ENCODE measurements at regions not wholly inside any gene's neighbourhood (a gene's known extent, or its start where the extent isn't known, plus 50 kb on each side); places are given as distances from the start of the nearest gene placed in this dataset.

DNA sequence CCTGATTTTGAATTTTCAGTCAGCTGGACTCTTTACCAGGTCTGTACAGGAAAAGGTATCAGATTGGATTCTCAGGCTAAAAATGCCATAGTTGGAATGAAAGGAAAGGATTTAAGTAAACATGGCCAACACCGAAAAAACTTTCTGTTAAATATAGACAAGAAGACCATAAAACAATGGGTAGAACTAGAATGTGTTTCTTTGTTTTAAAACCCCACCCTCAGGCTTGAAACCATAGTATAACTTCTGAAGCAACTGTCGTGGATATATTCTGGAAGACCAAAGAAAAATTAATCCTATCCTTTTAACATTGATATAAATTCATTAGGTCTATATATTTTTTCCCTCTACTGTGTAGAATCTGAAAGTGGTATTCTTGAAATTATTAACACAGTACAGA is 118.6 kb upstream of the HAPLN1 start:
- H3K79me2 ChIP-seq (ENCODE audit: insufficient read depth, low read length): no peaks in the 10 kb centered on the region
- ATAC-seq (no peak), FAIRE-seq (no peak), DNase-seq (ENCODE audit: low spot score) (no peak)
- BruUV-seq (replicated peaks): no TSS peak
- no peak overlapping the region for H3K27ac ChIP-seq (ENCODE audit: extremely low read length, insufficient read depth, low read length)
- H4K20me1 ChIP-seq (ENCODE audit: insufficient read depth, low read length): no peaks in the 10 kb centered on the region
- 2% methylated on average over 2 of the region's 2 CpGs for WGBS (ENCODE audit: low lambda C conversion rate)
- CTCF ChIA-PET (ENCODE audit: low intra/inter-chr PET ratio, low total read pairs): no interaction called here
- intact Hi-C loops (cut with micrococcal nuclease; ENCODE audit: unreplicated experiment): no loop called here
- H3K27me3 ChIP-seq (ENCODE audit: control insufficient read depth in 1 of 2, insufficient read depth in 2 of 2, low read length in 2 of 2): no peaks in the 10 kb centered on the region
- no peak overlapping the region for H3K4me2 ChIP-seq (ENCODE audit: low read depth, low read length)
- POLR2A ChIA-PET: no interaction called here
- no peaks in the 10 kb centered on the region for H3K4me1 ChIP-seq (ENCODE audit: insufficient read depth, low read length)
- in situ Hi-C loops (cut with HindIII; ENCODE audit: extremely low pct_ligation_motif_present, low pct_unique_long_range_greater_than_20kb): no loop called here
- H3K4me3 ChIP-seq (replicated peaks in 1 of 3; ENCODE audit: insufficient read depth in 1 of 3, low read depth in 2 of 3, low read length in 3 of 3): no peak overlapping the region
- H3K9me3 ChIP-seq (ENCODE audit: low read length): no peaks in the 10 kb centered on the region
- H3K9ac ChIP-seq (ENCODE audit: insufficient read depth, low read depth, low read length): no peak overlapping the region
- no peak overlapping the region for H2AFZ ChIP-seq (ENCODE audit: low read length)
- H3K36me3 ChIP-seq (replicated peaks in 1 of 2; ENCODE audit: control insufficient read depth in 1 of 2, insufficient read depth in 2 of 2, low read length in 2 of 2): no peaks in the 10 kb centered on the region
- TF ChIP-seq, protein P1, sequence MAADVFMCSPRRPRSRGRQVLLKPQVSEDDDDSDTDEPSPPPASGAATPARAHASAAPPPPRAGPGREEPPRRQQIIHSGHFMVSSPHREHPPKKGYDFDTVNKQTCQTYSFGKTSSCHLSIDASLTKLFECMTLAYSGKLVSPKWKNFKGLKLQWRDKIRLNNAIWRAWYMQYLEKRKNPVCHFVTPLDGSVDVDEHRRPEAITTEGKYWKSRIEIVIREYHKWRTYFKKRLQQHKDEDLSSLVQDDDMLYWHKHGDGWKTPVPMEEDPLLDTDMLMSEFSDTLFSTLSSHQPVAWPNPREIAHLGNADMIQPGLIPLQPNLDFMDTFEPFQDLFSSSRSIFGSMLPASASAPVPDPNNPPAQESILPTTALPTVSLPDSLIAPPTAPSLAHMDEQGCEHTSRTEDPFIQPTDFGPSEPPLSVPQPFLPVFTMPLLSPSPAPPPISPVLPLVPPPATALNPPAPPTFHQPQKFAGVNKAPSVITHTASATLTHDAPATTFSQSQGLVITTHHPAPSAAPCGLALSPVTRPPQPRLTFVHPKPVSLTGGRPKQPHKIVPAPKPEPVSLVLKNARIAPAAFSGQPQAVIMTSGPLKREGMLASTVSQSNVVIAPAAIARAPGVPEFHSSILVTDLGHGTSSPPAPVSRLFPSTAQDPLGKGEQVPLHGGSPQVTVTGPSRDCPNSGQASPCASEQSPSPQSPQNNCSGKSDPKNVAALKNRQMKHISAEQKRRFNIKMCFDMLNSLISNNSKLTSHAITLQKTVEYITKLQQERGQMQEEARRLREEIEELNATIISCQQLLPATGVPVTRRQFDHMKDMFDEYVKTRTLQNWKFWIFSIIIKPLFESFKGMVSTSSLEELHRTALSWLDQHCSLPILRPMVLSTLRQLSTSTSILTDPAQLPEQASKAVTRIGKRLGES (CRISPR knock-in tag; IDR thresholded peaks at IDR 0.05; ENCODE audit: borderline replicate concordance): no peak
- TF ChIP-seq, protein P2, sequence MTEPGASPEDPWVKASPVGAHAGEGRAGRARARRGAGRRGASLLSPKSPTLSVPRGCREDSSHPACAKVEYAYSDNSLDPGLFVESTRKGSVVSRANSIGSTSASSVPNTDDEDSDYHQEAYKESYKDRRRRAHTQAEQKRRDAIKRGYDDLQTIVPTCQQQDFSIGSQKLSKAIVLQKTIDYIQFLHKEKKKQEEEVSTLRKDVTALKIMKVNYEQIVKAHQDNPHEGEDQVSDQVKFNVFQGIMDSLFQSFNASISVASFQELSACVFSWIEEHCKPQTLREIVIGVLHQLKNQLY (CRISPR knock-in tag; IDR thresholded peaks at IDR 0.05): no peak
- no peak for TF ChIP-seq POLR2AphosphoS2 (IDR thresholded peaks at IDR 0.05; ENCODE audit: low read depth, low read length)
- no peak for TF ChIP-seq ZSCAN22 (CRISPR knock-in tag; IDR thresholded peaks at IDR 0.05)
- no peak for TF ChIP-seq ZNF644 (CRISPR knock-in tag; IDR thresholded peaks at IDR 0.05; ENCODE audit: low read depth)
- no peak for TF ChIP-seq ZNF570 (CRISPR knock-in tag; IDR thresholded peaks at IDR 0.05; ENCODE audit: borderline replicate concordance)
- no peak for TF ChIP-seq ZNF850 (CRISPR knock-in tag; conservative IDR thresholded peaks at IDR 0.05)
- TF ChIP-seq, protein P3, sequence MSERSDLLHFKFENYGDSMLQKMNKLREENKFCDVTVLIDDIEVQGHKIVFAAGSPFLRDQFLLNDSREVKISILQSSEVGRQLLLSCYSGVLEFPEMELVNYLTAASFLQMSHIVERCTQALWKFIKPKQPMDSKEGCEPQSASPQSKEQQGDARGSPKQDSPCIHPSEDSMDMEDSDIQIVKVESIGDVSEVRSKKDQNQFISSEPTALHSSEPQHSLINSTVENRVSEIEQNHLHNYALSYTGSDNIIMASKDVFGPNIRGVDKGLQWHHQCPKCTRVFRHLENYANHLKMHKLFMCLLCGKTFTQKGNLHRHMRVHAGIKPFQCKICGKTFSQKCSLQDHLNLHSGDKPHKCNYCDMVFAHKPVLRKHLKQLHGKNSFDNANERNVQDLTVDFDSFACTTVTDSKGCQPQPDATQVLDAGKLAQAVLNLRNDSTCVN (CRISPR knock-in tag; IDR thresholded peaks at IDR 0.05; ENCODE audit: borderline replicate concordance): no peak
- TF ChIP-seq, protein P4, sequence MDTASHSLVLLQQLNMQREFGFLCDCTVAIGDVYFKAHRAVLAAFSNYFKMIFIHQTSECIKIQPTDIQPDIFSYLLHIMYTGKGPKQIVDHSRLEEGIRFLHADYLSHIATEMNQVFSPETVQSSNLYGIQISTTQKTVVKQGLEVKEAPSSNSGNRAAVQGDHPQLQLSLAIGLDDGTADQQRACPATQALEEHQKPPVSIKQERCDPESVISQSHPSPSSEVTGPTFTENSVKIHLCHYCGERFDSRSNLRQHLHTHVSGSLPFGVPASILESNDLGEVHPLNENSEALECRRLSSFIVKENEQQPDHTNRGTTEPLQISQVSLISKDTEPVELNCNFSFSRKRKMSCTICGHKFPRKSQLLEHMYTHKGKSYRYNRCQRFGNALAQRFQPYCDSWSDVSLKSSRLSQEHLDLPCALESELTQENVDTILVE (CRISPR knock-in tag; IDR thresholded peaks at IDR 0.05): no peak
- no peak for TF ChIP-seq FOXJ3 (CRISPR knock-in tag; IDR thresholded peaks at IDR 0.05; ENCODE audit: borderline replicate concordance)
- TF ChIP-seq, protein P5, sequence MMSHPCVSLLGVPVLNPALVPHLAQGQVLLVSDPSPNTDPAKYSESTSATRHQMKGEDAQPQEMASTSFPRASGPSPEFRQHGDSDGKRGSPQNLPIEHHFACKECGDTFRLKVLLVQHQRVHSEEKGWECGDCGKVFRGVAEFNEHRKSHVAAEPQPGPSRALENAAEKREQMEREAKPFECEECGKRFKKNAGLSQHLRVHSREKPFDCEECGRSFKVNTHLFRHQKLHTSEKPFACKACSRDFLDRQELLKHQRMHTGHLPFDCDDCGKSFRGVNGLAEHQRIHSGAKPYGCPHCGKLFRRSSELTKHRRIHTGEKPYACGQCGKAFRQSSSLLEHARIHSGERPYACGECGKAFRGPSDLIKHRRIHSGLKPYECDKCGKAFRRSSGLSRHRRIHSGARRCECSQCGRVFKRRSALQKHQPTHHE (CRISPR knock-in tag; IDR thresholded peaks at IDR 0.05; ENCODE audit: borderline replicate concordance): no peak
- no peak for TF ChIP-seq SALL2 (CRISPR knock-in tag; IDR thresholded peaks at IDR 0.05)
- no peak for TF ChIP-seq SRSF4 (IDR thresholded peaks at IDR 0.05; ENCODE audit: low read depth, low read length, poor library complexity, severe bottlenecking)
- no peak for TF ChIP-seq HDAC1 (CRISPR knock-in tag; IDR thresholded peaks at IDR 0.05)
- TF ChIP-seq JDP2 (CRISPR knock-in tag; IDR thresholded peaks at IDR 0.05; ENCODE audit: borderline replicate concordance): no peak
- TF ChIP-seq, protein P6, sequence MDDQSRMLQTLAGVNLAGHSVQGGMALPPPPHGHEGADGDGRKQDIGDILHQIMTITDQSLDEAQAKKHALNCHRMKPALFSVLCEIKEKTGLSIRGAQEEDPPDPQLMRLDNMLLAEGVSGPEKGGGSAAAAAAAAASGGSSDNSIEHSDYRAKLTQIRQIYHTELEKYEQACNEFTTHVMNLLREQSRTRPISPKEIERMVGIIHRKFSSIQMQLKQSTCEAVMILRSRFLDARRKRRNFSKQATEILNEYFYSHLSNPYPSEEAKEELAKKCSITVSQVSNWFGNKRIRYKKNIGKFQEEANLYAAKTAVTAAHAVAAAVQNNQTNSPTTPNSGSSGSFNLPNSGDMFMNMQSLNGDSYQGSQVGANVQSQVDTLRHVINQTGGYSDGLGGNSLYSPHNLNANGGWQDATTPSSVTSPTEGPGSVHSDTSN (CRISPR knock-in tag; IDR thresholded peaks at IDR 0.05; ENCODE audit: borderline replicate concordance): no peak
- TF ChIP-seq ZNF274 (CRISPR knock-in tag; IDR thresholded peaks at IDR 0.05): no peak
- TF ChIP-seq NR2F2 (IDR thresholded peaks at IDR 0.05; ENCODE audit: borderline replicate concordance, low read depth): no peak

All from HepG2 (cell line).